ENCODE measurements at regions not wholly inside any gene's neighbourhood (a gene's known extent, or its start where the extent isn't known, plus 50 kb on each side); places are given as distances from the start of the nearest gene placed in this dataset.

- H3K27me3 ChIP-seq (ENCODE audit: control insufficient read depth in 2 of 2, insufficient read depth in 2 of 2, low read length in 2 of 2): peaks cover 4 to 17% of the 10 kb centered on the region in 2 experiments; a peak in 4 of 5 replicates
- ChIA-PET POLR2A (interaction anchor here (1.1 kb wide), 1 partner anchor 163 kb away, joined by 4 read pairs; no protein-coding TSS in a partner anchor), CTCF (ENCODE audit: low intra/inter-chr PET ratio) (no interaction called here)
- H2AFZ ChIP-seq (ENCODE audit: low read depth, low read length): no peak overlapping the region
- H3K9me1 ChIP-seq (ENCODE audit: control insufficient read depth, insufficient read depth, low read length): no peaks in the 10 kb centered on the region
- no peak for DNase-seq (ENCODE audit: extremely low read depth in 1 of 4, low spot score in 3 of 4)
- H3K4me2 ChIP-seq (ENCODE audit: insufficient read depth, low read length): no peak overlapping the region
- no peak for FAIRE-seq
- WGBS (ENCODE audit: insufficient coverage, low coverage, missing lambda C conversion rate): under 1% methylated on average over 19 of the region's 19 CpGs
- H3K9me3 ChIP-seq (replicated peaks; ENCODE audit: control insufficient read depth, insufficient read depth, low read depth, low read length): no peaks in the 10 kb centered on the region
- no peaks in the 10 kb centered on the region for H3K4me1 ChIP-seq (replicated peaks in 1 of 2; ENCODE audit: control insufficient read depth in 2 of 2, insufficient read depth in 2 of 2, low read length in 2 of 2)
- no peaks in the 10 kb centered on the region for H4K20me1 ChIP-seq (replicated peaks; ENCODE audit: control insufficient read depth, insufficient read depth, low read length)
- intact Hi-C loops (cut with micrococcal nuclease): no loop called here
- no peaks in the 10 kb centered on the region for H3K79me2 ChIP-seq (ENCODE audit: control insufficient read depth, insufficient read depth, low read length)
- H3K4me3 ChIP-seq: no peak overlapping the region
- no peaks in the 10 kb centered on the region for H3K36me3 ChIP-seq (ENCODE audit: control insufficient read depth, insufficient read depth, low read length)
- H3K27ac ChIP-seq (ENCODE audit: extremely low read depth, low read depth, low read length): no peak overlapping the region
- no TSS peak for BruUV-seq (replicated peaks)
- TF ChIP-seq FOS (IDR thresholded peaks at IDR 0.05; ENCODE audit: extremely low read depth, insufficient read length) (no peak), CHD2 (IDR thresholded peaks at IDR 0.05; ENCODE audit: low read depth, low read length) (no peak), MITF (IDR thresholded peaks at IDR 0.05) (no peak), DDX20 (tag; IDR thresholded peaks at IDR 0.05; ENCODE audit: low read depth) (no peak)
- no peak overlapping the region for H3K9ac ChIP-seq (ENCODE audit: insufficient read depth in 1 of 2, low read depth in 2 of 2, low read length in 2 of 2)
- in situ Hi-C loops (cut with MboI): no loop called here
- no peak for ATAC-seq
These were observed 127.0 kb upstream of the TIAM1 start for GRCh38 chr21:31470896-31471694.
